Stimulated activated CD8-positive, alpha-beta memory T cell treated with anti-CD3 and anti-CD28 coated beads, Interleukin-4, amount 100 ng/mL, for 24 hours (primary cell): ENCODE measurements at regions not wholly inside any gene's neighbourhood (a gene's known extent, or its start where the extent isn't known, plus 50 kb on each side); places are given as distances from the start of the nearest gene placed in this dataset.
"Not testable (repeated sequence)": the region's sequence is repeated elsewhere in the genome, so short reads cannot be mapped to it uniquely, and the experiment has no call there.

Experiments used
- DNase-seq: peaks from one replicate; pipeline ENCODE4 v3.0.0-alpha.2; 2020; ENCODE audit warnings: low read depth

DNA sequence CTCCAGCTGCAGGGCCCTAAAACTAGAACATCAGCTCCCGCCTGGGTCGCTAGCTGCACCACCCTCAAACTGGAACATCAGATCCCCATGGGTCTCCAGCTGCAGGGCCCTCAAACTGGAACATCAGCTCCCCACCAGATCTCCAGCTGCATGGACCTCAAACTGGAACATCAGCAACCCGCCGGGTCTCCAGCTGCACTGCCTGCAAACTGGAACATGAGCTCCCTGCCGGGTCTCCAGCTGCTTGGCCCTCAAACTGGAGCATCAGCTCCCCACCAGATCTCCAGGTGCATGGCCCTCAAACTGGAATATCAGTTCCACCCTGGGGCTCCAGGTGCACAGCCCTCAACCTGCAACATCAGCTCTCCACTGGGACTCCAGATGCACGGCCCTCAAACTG, 82.7 kb downstream of the TFRC start:
- DNase-seq, result not testable (repeated sequence)

DNA sequence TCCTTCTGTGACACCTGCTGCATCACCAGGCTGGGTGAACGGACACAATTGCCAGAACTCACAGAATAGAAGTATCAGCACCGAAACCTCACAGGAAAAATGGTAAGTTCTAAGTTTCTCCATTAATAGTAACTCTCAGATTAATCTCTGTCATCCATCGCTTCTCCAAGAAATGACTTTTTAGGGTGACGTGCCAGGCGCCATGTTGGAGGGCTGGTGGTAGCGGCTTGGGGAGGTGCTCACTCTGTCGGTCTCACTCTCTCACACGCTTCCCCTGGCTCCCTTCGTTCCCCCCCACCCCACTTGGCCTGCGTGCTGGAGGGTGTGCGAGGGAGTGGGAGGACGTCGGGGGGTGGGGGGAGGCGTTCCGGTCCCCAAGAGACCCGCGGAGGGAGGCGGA, 85.6 kb downstream of the TFRC start:
- not testable (repeated sequence) for DNase-seq

DNA sequence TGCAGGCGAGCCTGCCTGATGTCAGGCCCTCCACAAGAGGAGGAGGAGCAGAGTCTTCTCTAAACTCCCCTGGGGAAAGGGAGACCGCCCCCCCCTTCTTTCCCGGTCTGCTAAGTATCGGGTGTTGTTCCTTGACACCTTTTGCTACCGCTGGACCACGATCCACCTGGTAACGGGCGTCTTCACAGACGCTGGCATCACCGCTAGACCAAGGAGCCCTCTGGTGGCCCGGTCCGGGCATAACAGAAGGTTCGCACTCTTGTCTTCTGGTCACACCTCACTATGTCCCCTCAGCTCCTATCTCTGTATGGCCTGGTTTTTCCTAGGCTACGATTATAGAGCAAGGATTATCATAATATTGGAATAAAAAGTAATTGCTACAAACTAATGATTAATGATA, 86.0 kb upstream of the TNK2 start:
- DNase-seq, result peak; percentile 27

DNA sequence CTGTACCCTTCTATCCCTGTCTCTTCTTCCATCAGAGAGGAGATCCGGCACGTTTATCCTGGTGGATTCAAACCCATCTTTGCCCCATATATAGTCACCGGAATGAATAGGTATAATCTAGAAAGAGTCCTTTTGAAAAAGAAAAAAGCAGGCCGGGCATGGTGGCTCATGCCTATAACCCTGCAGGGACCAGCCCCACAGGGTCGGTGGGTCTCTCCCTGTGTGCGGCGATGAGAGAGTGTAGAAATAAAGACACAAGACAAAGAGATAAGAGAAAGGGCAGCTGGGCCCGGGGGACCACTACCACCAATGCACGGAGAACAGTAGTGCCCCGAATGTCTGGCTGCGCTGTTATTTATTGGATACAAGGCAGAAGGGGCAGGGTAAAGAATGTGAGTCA, 85.3 kb upstream of the TNK2 start:
- DNase-seq, result not testable (repeated sequence)

DNA sequence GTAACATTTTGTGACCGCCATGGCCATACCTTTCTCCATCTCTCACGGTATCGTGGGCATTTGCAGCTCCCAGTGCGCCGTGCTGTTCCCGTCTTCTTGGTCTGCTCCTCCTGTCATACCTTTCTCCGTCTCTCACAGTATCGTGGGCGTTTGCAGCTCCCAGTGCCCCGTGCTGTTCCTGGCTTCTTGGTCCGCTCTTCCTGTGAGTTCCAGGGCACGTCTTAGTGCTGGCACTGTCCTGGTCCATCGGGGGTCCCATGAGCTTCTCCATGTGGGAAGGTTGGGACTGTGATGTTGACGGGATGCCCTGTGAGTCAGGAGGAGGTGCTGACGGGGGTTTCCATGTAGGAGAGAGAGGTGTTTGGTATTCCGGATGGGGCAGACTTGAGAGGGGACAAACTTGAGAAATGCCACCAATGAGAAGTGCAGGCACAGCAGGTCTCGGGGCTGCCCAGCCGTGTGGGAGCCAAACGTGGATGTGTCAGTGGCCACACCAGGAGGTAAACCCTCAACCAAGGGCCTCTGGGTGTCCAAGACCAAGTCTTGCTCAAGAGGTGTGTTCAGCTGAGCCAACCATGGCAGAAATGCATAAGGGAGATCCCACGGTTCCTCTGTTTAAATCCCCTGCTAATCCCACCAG, 84.7 kb upstream of the TNK2 start:
- DNase-seq, result not testable (repeated sequence)

DNA sequence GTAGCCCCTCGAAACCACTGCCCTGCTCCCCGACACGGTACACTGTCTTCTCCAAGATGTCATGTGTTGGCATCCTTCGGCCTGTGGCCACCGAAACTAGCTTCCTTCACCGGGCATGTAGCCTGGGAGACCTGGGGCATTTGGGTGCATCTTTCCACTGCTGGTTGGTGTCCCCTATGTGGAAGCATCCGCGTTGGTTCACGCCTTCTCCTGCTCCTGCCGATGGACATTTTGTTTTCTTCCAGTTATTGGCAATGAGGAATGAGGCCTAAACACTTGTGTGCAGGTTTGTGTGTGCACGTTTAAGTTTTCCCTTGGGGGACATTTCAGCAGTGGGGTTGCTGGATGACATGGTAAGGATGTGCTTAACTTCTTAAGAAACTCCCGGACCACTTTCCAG, 83.6 kb upstream of the TNK2 start:
- DNase-seq, result not testable (repeated sequence)

DNA sequence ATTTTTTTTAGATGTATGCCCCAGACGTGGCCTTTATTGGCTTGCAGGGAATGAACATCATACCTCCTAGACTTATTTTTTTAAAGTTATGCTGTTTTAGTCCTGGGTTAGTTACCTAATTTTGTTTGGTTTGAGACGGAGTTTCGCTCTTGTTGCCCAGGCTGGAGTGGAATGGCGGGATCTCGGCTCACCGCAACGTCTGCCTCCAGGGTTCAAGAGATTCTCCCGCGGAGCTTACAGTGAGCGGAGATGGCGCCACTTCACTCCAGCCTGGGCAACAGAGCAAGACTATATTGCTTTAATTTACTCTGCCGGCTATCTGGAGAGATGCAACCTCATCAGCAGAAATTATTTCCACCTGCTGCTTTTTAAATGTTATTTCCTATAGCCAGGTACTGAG, 82.9 kb upstream of the TNK2 start:
- not testable (repeated sequence) for DNase-seq

DNA sequence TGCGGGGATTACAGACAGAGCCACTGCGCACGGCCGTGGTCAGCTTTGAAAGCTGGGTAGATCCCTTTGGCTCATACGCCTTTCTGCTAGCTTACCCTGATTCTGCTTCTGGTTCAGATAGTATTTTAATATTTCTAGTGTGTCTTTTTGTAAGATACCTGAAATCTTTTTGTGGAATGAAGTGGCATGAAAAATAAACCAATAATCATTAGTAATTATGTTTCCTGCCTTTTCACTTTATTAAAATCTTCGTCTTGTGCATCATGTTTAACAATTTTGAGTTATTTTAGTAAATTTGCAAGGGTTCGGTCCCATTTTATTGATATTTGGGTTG, 82.5 kb upstream of the TNK2 start:
- not testable (repeated sequence) for DNase-seq

DNA sequence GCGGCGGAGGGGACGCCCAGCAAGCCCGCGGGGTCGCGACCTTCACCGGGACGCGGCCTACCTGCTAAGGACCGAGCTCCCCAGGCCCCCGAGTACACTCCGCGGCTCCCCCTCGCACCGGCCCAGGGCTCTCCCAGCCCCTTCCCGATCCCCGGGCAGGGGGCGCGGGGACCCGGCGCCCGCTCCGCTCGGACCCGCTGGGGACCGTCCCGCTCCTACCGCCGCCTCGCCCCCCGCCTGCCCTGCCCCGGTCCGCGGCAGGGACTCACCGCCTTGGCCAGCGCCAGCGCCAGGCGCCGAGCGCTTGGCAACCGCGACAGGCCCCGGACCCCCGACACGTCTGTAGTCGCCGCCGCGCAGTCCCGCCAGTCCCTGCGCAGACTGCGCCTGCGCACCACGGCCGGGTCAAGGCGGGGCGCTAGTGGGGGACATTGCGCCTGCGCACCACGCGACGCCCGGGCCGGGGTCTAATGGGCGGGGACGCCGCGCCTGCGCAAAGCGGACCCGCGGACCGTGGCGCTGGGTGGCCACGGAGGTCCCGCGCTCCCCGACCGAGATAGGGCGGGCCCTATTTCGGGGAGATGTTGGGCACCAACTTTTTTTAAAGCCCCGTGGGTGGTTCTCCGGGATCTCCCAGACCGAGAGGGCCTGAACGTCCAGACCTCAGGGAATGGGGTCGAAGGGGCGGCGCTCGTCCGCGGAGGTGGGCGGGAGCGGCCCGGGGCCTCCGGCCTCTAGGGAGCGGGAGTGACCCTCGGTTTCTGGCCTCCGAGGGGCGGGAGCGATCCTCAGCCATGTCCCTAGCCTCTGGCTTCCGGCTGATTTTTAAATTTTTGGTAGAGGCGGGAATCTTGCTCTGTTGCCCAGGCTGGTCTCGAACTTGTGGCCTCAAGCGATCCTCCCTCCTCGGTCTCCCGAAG, 81.8 kb upstream of the TNK2 start:
- DNase-seq, result peak; percentile 90

DNA sequence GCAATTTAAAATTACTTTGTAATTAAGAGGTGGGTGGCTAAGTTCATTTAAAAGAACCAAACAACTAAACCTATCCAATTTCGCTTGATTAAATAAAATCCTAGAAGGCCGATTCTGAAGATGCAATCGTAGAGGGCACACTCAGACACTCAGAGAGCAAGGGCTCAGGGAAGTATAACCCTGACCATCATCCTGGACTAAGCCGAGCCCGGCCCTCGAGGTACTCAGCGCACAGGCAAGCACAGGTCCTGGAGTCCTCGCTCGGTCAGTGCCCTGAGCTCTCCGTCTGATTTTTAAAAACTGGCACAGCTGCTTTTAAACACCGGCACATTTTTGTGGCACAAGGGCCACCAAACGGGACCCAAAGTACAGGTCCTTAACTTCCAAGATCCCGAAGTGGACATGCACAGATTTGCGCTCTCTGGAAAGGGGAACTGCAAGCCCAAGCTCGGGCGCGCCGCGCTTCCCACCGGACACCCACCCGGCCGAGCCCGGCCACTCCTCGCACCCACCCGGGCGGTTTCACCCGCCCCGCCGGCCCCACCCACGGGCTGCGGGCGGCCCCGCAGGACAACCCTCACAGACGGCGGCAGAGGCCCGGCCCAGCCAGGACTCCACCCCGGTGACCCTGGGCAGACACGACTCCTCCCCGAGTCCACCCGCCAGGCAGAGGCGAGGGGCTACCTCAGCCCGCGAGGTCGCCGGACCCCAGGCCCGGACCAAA, 81.0 kb upstream of the TNK2 start:
- DNase-seq, result not testable (repeated sequence)

DNA sequence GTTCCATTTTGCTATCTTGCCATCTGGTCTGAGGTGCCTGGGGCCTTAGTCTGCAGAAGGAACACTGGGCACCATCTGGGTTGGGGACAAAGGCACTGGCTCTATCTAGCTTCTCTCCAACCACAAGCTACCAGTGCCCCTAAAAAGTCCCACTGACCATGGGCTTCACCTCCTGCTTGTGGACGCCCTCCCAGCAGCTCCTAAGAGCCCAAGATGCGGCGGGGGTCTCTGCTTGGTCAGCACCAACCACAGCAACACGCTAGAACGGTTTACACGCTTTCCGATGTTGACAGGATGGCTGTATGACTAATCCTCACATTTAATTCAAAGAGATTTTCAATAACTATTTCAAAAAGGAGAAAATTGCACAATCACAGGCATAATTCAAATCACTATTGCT, 80.4 kb upstream of the TNK2 start:
- DNase-seq, result not testable (repeated sequence)

DNA sequence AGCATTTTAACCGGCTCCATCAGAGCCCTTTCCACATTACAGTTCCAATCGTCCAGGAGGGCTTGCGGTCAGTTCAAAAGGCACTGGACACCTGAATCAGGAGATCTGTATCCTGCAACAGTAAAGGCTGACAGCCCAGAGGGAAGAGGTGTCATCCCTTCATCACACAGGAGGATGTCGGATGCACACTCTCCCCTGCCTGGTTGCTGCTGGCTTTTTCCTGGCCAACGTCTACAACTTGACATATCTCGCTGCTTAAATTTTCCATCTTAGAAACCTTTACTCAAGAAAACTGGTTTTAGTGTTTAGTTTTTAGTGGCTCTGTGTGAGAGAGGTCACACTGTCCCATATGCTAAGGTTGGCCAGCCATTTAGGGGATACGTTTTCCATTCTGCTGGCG, 78.7 kb upstream of the TNK2 start:
- not testable (repeated sequence) for DNase-seq

DNA sequence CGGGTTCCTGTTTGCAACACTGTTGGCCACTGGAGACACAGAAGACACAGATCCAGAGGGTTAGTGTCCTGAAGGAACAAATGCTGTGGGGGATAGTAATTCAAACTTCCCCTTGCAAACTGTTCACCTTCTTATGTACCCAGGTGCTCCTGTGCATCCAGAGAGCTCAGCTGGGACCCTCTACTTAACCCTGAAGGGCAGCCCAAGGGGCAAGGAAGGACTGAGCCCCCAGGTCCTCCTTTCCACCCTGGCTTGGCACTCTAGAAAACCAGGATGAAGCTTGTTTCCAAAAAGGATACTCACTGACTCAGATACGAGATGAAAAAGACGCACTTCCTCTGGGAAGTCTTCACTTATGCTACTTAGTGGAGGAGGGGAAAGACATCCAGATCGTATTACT, 78.2 kb upstream of the TNK2 start:
- not testable (repeated sequence) for DNase-seq

DNA sequence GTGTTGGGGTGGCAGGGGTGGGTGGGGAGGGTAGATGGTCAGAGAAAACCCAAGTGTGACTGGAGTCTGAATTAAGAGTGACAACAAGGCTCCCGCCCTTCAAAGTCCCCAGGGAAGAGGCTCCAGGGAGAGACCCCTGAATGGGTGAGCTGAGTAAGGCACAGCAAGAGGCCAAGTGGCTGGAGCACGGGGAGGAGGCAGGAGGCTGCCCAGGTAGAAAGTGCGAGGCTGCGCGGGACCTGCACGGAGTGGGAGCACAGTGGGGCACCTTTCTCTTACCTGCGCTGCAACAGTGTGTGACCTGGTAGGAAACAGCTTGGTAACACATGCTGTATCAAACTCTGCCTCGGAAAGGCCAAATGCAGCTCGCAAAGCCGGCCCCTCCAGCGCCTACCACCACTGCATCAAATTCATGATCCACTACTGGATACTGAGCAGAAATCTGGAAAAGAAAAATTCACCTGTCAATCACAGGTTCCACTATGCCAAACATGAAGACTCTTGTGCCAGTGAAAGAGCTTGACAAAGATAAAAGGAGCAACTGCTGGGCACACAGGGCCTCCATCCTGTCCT, 77.1 kb upstream of the TNK2 start:
- not testable (repeated sequence) for DNase-seq

DNA sequence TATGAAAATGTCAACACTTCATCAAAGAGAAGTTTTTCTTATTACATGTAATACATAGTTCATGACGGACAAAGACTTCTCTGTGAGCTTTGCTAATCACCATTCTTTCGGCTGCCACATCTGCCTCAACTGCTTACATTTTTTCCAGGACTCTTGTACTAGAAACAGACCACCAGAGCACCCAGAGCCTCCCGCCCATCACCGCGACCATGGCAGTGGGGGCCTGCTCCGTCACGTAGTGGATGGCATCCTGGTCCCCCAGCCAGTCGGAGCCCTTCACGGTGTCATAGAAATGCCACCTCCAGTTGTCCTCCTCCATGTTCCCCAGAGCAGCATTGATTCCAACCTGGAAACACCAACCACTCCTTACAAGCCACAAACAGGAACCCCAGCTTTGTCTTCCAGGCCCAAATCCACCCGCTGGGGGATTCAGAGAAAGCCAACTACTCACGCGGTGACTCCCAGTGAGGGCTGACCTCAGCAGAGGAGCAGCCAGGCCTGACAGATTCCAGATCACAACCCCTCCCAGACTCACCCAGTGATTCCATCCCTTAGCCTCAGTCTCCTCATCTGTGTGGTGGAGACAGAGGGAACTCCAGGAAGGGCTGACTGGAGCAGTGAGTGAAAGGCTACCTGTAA, 76.2 kb upstream of the TNK2 start:
- not testable (repeated sequence) for DNase-seq

DNA sequence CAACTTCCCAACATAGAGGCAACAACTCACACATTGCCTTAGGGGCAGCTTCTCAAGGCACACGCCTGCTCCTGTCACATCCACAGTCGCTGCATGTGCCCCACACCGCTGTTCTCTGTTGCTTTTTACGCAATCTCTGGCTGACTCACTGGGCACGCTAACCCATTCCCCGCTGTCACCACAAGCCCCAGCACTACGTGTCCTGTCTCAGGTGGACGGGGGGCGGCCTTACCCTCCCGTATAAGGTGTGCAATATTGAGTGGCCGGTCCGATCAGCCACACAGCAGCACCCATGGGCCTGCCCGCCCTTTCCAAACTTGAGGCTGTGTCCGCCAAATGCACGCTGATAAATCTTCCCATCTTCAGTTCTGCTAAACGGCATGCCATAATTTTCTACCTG, 75.5 kb upstream of the TNK2 start:
- DNase-seq, result not testable (repeated sequence)

DNA sequence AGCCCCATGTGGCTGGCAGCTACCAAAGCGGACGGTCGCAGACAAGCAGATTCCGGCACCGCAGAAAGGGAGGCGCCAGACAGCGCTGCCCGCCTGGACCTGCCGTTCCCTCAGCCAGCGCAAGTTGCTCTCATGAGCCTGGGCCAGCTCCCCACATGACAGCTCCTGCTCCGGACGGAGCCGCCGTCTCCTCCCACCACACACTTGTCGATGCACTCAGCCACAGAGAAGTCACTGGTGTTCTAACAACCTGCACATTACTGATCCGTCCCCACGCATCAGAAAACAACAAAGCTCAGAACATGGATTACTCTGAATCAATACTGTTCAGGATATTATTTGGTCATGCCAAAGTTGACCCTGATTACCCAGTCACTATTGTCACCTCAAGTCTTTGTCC, 74.4 kb upstream of the TNK2 start:
- DNase-seq, result not testable (repeated sequence)

DNA sequence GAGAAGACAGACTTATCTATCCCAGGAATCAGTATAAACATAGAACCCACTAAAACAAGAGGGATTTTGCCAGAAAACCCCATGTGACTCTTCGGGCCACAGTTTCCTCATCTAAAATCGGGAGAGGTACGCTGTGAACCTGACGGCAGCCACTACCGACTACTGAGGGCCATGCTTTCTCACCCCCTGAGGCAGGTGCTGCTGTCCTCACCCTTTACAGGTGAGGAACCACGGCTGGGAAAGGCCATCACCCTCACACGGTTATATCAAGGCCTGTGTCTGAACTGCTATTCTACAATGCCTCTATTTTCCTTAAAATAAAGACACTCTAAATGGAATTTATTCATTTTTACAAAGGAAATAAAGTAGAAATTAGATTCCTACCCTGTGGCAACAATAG, 73.4 kb upstream of the TNK2 start:
- not testable (repeated sequence) for DNase-seq

DNA sequence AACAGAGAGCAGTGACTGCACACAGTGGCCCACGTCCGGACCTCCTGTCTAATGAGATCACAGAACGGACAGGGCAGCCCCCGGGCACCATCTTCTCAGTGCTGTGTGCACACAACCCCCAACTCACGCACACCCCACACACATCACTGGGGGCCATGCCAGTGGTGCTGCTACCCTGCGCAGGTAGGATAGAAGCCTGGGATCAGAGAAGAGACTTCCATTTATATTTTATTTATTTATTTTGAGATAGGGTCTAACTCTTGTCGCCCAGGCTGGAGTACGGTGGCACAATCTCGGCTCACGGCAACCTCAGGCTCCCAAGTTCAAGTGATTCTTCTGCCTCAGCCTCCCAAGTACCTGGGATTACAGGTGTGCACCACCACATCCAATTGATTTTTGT, 71.5 kb upstream of the TNK2 start:
- not testable (repeated sequence) for DNase-seq

DNA sequence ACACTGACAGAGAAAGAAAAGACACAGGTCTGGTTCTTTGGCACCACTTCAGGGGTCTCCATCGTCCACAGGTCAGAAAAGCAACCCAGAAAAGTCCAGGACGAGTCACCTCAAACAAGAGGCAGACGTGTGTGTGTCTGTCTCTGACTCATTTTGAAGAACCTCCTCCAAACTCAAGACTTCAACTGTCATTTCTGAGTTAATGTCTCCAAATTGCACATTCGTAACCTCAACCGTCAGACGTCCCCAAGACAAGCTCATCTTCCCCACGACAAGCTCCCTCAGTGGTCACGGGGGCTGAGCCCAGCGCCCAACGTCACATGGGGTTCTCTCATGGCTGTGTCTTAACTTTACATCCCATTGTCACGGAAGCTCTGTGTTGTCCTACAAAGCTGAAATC, 70.2 kb upstream of the TNK2 start:
- not testable (repeated sequence) for DNase-seq

DNA sequence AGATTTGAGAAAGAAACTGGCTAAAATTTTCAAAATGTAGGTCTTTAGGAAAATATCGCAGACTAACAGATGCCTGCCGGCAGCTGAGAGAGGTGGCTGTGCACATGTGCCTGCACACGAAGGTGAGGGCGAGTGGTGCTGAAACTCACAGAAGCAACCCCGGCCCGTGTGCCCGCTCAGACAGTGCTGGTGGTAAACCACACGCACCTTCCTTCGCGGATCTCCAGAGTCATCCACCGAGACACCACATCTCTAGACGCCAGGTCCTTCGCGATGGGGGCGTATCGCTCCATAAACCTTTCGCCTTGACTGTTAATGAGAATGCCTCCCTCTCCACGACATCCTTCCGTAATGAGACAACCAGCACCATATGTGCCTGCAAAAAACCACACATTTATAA, 68.5 kb upstream of the TNK2 start:
- not testable (repeated sequence) for DNase-seq

DNA sequence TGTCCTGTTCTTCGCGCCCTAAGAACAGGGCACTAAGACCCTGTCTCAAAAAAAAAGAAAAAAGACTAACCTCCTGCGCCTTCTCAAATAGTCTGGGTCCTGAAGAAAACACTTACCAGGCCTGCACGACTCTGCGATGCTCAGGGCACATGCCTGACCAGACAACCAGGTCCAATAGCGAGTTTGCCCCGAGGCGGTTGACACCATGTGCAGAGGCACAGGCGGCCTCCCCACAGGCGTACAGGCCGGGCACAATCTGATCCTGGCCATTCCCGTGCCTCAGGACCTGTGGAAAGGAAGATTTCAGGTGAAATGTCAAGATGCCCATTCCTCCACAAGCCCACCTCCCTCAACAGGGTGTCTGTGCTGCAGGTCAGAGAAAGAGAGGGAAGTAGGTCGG, 65.9 kb upstream of the TNK2 start:
- DNase-seq, result not testable (repeated sequence)
